Skin epidermis (tissue), 12 donors: ENCODE measurements at regions not wholly inside any gene's neighbourhood (a gene's known extent, or its start where the extent isn't known, plus 50 kb on each side); places are given as distances from the start of the nearest gene placed in this dataset.
A peak's percentile ranks its signal among the peaks of the same experiment; 100 is the strongest.
"Not testable (repeated sequence)": the region's sequence is repeated elsewhere in the genome, so short reads cannot be mapped to it uniquely, and the experiment has no call there.

Experiments used
- H3K27ac ChIP-seq, 21 experiments: fragments of 200-600 bp; sonication (generic) in 11 of 21; one replicate each; pipeline ENCODE4 v1.5.0; 2020; ENCODE audit warnings: mild to moderate bottlenecking in 3 of 21, inconsistent platforms in 2 of 21, moderate library complexity in 2 of 21
- H3K4me3 ChIP-seq, 7 experiments: fragments of 200-600 bp; sonication (generic) in 2 of 7; one replicate each; pipeline ENCODE4 v1.5.0; 2020; ENCODE audit warnings: inconsistent platforms in 2 of 7, mild to moderate bottlenecking in 2 of 7, moderate library complexity in 1 of 7

GRCh38 chr5:14929293-14930065 is 57.9 kb upstream of the ANKH start:
- Histone ChIP-seq H3K4me3 (no peak overlapping the region), H3K27ac (no peak overlapping the region)

GRCh38 chr5:14928661-14929060 is 57.1 kb upstream of the ANKH start:
- Histone ChIP-seq H3K27ac (no peak overlapping the region), H3K4me3 (no peak overlapping the region)

GRCh38 chr5:14925326-14925725 is 53.7 kb upstream of the ANKH start:
- Histone ChIP-seq H3K4me3 (no peak overlapping the region), H3K27ac (peak overlapping the region in 9 of 21 experiments; percentile 11 to 70 (median 49))

- H3K4me3 ChIP-seq, H3K27ac ChIP-seq: not testable (repeated sequence)
These were observed 51.4 kb upstream of the ANKH start for GRCh38 chr5:14922952-14923351.

- no peak overlapping the region for H3K27ac ChIP-seq
- H3K4me3 ChIP-seq = no peak overlapping the region
These were observed 50.9 kb upstream of the ANKH start for GRCh38 chr5:14922456-14922855.
